HepG2 (cell line): ENCODE measurements at regions not wholly inside any gene's neighbourhood (a gene's known extent, or its start where the extent isn't known, plus 50 kb on each side); places are given as distances from the start of the nearest gene placed in this dataset.

Source experiments
- ARNT ChIP-seq: fragments of 450-650 bp; IDR thresholded peaks from 2 replicates; pipeline ENCODE4 v1.6.1; 2017
- FOXP4 ChIP-seq: sonication (generic); formaldehyde crosslinking; IDR thresholded peaks from 2 replicates; pipeline ENCODE4 v1.4.0; 2020; ENCODE audit warnings: missing genetic modification reagents
- GFI1 ChIP-seq: sonication (generic); formaldehyde crosslinking; IDR thresholded peaks from 2 replicates; pipeline ENCODE4 v1.5.0; 2020; ENCODE audit warnings: missing genetic modification reagents, mild to moderate bottlenecking, borderline replicate concordance
- HNRNPK ChIP-seq: fragments of 200-400 bp; formaldehyde crosslinking; IDR thresholded peaks from 2 replicates; pipeline ENCODE4 v1.6.1; 2018; ENCODE audit warnings: low read length, low read depth, moderate library complexity, mild to moderate bottlenecking; ENCODE audit not compliant: poor library complexity, severe bottlenecking
- JDP2 ChIP-seq: sonication (generic); formaldehyde crosslinking; IDR thresholded peaks from 2 replicates; pipeline ENCODE4 v1.8.1; 2022; ENCODE audit warnings: missing genetic modification reagents, borderline replicate concordance
- NCOA2 ChIP-seq: sonication (generic); formaldehyde crosslinking; IDR thresholded peaks from 2 replicates; pipeline ENCODE4 v1.8.0; 2022; ENCODE audit warnings: inconsistent platforms
- NR2F1 ChIP-seq, 2 experiments: fragments of 450-650 bp in 1 of 2; formaldehyde crosslinking in 1 of 2; IDR thresholded peaks; 2 replicates each; pipeline versions ENCODE4 v1.5.0 to v1.6.1; 2016 to 2020; ENCODE audit warnings: mild to moderate bottlenecking in 1 of 2, missing compliant biosample characterization in 1 of 2, missing genetic modification reagents in 1 of 2, moderate library complexity in 1 of 2
- SMAD1 ChIP-seq: sonication (generic); formaldehyde crosslinking; IDR thresholded peaks from 2 replicates; pipeline ENCODE4 v1.4.0; 2020; ENCODE audit warnings: missing genetic modification reagents, low read depth, mild to moderate bottlenecking, borderline replicate concordance
- SOX13 ChIP-seq, 3 experiments: fragments of 450-650 bp in 1 of 3; sonication (generic) in 1 of 3; formaldehyde crosslinking in 1 of 3; IDR thresholded peaks in 2 of 3; conservative IDR thresholded peaks in 1 of 3; 2 replicates each; pipeline versions ENCODE4 v1.5.0 to v1.6.1; 2016 to 2020; ENCODE audit warnings: antibody characterized with exemption in 1 of 3, mild to moderate bottlenecking in 1 of 3, missing compliant biosample characterization in 1 of 3, missing genetic modification reagents in 1 of 3, moderate library complexity in 1 of 3
- ZFP36 ChIP-seq: fragments of 150-350 bp; IDR thresholded peaks from 2 replicates; pipeline ENCODE4 v1.6.1; 2018; ENCODE audit warnings: borderline replicate concordance, low read length, low read depth; ENCODE audit not compliant: partially characterized antibody
- ZNF562 ChIP-seq: sonication (generic); formaldehyde crosslinking; IDR thresholded peaks from 2 replicates; pipeline ENCODE4 v1.8.0; 2022; ENCODE audit warnings: missing genetic modification reagents, borderline replicate concordance
- ZNF841 ChIP-seq: sonication (generic); formaldehyde crosslinking; IDR thresholded peaks from 2 replicates; pipeline ENCODE4 v1.8.1; 2023; ENCODE audit warnings: missing genetic modification reagents, borderline replicate concordance
- TF ChIP-seq, protein P1 (sequence below), 2 experiments: sonication (generic) in 1 of 2; formaldehyde crosslinking in 1 of 2; IDR thresholded peaks; 2 replicates each; pipeline versions ENCODE4 v1.4.0 to v1.6.1; 2018 to 2020; ENCODE audit warnings: missing genetic modification reagents in 2 of 2, borderline replicate concordance in 1 of 2, low read depth in 1 of 2, mild to moderate bottlenecking in 1 of 2, missing biosample characterization in 1 of 2
- TF ChIP-seq, protein P2 (sequence below): sonication (generic); formaldehyde crosslinking; IDR thresholded peaks from 2 replicates; pipeline ENCODE4 v1.8.0; 2022; ENCODE audit warnings: missing genetic modification reagents, mild to moderate bottlenecking, moderate library complexity, borderline replicate concordance
- TF ChIP-seq, protein P3 (sequence below): sonication (generic); formaldehyde crosslinking; IDR thresholded peaks from 2 replicates; pipeline ENCODE4 v1.8.1; 2022; ENCODE audit warnings: mild to moderate bottlenecking, missing genetic modification reagents
- TF ChIP-seq, protein P4 (sequence below): sonication (generic); formaldehyde crosslinking; IDR thresholded peaks from 2 replicates; pipeline ENCODE4 v1.4.0; 2020; ENCODE audit warnings: missing genetic modification reagents, borderline replicate concordance

GRCh38 chr3:30193625-30194044 is 412.8 kb upstream of the TGFBR2 start (continued):
- TF ChIP-seq, protein P1, sequence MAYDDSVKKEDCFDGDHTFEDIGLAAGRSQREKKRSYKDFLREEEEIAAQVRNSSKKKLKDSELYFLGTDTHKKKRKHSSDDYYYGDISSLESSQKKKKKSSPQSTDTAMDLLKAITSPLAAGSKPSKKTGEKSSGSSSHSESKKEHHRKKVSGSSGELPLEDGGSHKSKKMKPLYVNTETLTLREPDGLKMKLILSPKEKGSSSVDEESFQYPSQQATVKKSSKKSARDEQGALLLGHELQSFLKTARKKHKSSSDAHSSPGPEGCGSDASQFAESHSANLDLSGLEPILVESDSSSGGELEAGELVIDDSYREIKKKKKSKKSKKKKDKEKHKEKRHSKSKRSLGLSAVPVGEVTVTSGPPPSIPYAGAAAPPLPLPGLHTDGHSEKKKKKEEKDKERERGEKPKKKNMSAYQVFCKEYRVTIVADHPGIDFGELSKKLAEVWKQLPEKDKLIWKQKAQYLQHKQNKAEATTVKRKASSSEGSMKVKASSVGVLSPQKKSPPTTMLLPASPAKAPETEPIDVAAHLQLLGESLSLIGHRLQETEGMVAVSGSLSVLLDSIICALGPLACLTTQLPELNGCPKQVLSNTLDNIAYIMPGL (CRISPR knock-in tag; IDR thresholded peaks at IDR 0.05; ENCODE audit: borderline replicate concordance in 1 of 2, low read depth in 1 of 2), result no peak
- TF ChIP-seq ZFP36 (no peak), ZNF562 (CRISPR knock-in tag) (no peak), SOX13 (IDR thresholded peaks at IDR 0.05) (no peak), SOX13 (CRISPR knock-in tag; conservative IDR thresholded peaks at IDR 0.05 in 1 of 2, IDR thresholded peaks at IDR 0.05 in 1 of 2) (peak in 1 of 2 experiments; percentile 70; a peak in 2 of 4 replicates), ZNF841 (CRISPR knock-in tag) (no peak), GFI1 (CRISPR knock-in tag) (peak; percentile 55; the same call in 1 of the 2 replicates), SMAD1 (CRISPR knock-in tag) (no peak), JDP2 (CRISPR knock-in tag) (no peak), ARNT (no peak), NR2F1 (CRISPR knock-in tag; IDR thresholded peaks at IDR 0.05) (no peak), HNRNPK (no peak), FOXP4 (0 out of 2 replicates have a peak, but pooled peaks have one; percentile 54), NCOA2 (CRISPR knock-in tag) (peak; percentile 90)
- TF ChIP-seq, protein P2, sequence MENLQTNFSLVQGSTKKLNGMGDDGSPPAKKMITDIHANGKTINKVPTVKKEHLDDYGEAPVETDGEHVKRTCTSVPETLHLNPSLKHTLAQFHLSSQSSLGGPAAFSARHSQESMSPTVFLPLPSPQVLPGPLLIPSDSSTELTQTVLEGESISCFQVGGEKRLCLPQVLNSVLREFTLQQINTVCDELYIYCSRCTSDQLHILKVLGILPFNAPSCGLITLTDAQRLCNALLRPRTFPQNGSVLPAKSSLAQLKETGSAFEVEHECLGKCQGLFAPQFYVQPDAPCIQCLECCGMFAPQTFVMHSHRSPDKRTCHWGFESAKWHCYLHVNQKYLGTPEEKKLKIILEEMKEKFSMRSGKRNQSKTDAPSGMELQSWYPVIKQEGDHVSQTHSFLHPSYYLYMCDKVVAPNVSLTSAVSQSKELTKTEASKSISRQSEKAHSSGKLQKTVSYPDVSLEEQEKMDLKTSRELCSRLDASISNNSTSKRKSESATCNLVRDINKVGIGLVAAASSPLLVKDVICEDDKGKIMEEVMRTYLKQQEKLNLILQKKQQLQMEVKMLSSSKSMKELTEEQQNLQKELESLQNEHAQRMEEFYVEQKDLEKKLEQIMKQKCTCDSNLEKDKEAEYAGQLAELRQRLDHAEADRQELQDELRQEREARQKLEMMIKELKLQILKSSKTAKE (CRISPR knock-in tag), result no peak
- TF ChIP-seq, protein P3, sequence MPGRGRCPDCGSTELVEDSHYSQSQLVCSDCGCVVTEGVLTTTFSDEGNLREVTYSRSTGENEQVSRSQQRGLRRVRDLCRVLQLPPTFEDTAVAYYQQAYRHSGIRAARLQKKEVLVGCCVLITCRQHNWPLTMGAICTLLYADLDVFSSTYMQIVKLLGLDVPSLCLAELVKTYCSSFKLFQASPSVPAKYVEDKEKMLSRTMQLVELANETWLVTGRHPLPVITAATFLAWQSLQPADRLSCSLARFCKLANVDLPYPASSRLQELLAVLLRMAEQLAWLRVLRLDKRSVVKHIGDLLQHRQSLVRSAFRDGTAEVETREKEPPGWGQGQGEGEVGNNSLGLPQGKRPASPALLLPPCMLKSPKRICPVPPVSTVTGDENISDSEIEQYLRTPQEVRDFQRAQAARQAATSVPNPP (CRISPR knock-in tag), result no peak
- TF ChIP-seq, protein P4, sequence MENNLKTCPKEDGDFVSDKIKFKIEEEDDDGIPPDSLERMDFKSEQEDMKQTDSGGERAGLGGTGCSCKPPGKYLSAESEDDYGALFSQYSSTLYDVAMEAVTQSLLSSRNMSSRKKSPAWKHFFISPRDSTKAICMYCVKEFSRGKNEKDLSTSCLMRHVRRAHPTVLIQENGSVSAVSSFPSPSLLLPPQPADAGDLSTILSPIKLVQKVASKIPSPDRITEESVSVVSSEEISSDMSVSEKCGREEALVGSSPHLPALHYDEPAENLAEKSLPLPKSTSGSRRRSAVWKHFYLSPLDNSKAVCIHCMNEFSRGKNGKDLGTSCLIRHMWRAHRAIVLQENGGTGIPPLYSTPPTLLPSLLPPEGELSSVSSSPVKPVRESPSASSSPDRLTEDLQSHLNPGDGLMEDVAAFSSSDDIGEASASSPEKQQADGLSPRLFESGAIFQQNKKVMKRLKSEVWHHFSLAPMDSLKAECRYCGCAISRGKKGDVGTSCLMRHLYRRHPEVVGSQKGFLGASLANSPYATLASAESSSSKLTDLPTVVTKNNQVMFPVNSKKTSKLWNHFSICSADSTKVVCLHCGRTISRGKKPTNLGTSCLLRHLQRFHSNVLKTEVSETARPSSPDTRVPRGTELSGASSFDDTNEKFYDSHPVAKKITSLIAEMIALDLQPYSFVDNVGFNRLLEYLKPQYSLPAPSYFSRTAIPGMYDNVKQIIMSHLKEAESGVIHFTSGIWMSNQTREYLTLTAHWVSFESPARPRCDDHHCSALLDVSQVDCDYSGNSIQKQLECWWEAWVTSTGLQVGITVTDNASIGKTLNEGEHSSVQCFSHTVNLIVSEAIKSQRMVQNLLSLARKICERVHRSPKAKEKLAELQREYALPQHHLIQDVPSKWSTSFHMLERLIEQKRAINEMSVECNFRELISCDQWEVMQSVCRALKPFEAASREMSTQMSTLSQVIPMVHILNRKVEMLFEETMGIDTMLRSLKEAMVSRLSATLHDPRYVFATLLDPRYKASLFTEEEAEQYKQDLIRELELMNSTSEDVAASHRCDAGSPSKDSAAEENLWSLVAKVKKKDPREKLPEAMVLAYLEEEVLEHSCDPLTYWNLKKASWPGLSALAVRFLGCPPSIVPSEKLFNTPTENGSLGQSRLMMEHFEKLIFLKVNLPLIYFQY (CRISPR knock-in tag), result no peak
